Activated CD8-positive, alpha-beta memory T cell treated with anti-CD3 and anti-CD28 coated beads for 36 hours (primary cell): ENCODE measurements at regions not wholly inside any gene's neighbourhood (a gene's known extent, or its start where the extent isn't known, plus 50 kb on each side); places are given as distances from the start of the nearest gene placed in this dataset.
"Not testable (repeated sequence)": the region's sequence is repeated elsewhere in the genome, so short reads cannot be mapped to it uniquely, and the experiment has no call there.

Experiments
- CTCF ChIA-PET: fragments of 350-600 bp; sonication (Branson Sonifier 250); formaldehyde crosslinking; loops from one replicate; lab custom pipeline; 2021; ENCODE audit warnings: antibody characterized with exemption; lab: Charles Lee
- POLR2A ChIA-PET: fragments of 350-600 bp; sonication (Branson Sonifier 250); formaldehyde crosslinking; loops from one replicate; lab custom pipeline; 2021; ENCODE audit warnings: antibody characterized with exemption; lab: Charles Lee

DNA sequence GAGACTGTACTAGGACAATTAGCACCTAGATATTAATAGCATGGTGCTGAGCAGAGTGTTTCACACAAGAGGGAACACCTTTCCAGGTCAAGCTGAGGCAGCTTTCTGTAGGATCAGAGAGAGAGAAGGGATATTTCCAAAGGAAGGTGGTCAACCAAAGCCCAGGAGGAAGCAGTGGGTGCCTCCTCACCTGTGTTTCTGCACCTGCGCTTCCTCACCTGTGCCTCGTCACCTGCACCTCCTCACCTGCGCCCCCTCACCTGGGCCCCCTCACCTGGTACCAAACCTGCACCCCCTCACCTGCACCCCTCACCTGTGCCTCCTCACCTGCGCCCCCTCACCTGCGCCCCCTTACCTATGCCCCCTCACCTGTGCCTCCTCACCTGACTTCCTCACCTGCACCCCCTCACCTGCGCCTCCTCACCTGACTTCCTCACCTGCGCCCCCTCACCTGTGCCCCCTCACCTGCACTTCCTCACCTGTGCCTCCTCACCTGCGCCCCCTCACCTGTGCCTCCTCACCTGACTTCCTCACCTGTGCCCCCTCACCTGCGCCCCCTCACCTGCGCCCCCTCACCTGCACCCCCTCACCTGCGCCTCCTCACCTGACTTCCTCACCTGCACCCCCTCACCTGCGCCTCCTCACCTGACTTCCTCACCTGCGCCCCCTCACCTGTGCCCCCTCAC, 67.9 kb downstream of the TTLL2 start:
- ChIA-PET CTCF (no interaction called here), POLR2A (no interaction called here)

DNA sequence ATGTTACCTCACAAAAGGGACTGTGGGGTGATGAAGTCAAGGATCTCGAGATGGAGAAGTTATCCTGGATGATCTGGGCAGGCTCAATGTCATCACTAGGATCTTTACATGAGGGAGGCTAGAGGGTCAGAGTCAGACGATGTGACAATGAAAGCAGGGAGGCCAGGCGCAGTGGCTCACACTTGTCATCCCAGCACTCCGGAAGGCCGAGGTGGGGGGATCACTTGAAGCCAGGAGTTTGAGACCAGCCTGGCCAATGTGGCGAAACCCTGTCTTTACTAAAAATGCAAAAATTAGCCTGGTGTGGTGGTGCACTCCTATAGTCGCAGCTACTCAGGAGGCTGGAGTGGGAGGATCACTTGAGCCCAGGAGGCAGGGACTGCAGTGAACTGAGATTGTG, 68.8 kb downstream of the TTLL2 start:
- ChIA-PET CTCF (no interaction called here), POLR2A (no interaction called here)

DNA sequence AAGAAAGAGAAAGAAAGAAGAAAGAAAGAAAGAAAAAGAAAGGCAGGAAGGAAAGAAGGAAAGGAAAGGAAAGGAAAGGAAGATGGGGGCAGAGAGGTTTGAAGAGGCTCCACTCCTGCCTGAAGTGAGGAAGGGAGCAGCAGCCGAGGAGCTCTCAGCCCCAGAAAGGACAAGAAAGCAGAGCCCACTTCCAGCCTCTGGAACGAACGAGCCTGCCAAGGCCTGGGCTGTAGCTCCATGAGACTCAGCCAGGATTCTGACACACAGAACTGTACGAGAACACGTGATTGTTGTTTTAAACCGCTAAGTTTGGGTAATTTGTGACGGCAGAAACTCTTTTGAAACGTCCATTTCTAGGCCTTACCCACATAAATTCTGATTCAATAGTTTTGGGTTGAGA, 69.5 kb downstream of the TTLL2 start:
- ChIA-PET CTCF (no interaction called here), POLR2A (no interaction called here)

DNA sequence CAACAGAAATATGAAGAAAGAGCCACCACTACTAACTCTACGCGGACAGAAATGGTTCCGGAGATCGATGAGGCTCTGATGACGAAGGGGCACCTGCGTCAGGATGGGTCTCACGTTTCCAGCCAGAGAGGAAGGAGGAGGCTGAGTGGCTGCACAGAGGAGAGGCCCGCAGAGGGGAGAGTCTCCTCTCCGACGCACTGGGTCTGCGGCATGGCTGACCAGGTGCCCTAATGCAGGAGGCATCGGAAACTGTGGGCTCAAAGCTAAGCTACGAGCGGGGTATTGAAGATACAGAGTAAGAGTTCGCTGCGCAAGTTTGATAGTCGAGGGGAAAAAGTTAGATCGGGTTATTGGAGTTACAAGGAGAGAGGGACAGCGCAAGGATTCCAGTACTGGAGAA, 69.9 kb downstream of the TTLL2 start:
- ChIA-PET POLR2A (no interaction called here), CTCF (no interaction called here)

DNA sequence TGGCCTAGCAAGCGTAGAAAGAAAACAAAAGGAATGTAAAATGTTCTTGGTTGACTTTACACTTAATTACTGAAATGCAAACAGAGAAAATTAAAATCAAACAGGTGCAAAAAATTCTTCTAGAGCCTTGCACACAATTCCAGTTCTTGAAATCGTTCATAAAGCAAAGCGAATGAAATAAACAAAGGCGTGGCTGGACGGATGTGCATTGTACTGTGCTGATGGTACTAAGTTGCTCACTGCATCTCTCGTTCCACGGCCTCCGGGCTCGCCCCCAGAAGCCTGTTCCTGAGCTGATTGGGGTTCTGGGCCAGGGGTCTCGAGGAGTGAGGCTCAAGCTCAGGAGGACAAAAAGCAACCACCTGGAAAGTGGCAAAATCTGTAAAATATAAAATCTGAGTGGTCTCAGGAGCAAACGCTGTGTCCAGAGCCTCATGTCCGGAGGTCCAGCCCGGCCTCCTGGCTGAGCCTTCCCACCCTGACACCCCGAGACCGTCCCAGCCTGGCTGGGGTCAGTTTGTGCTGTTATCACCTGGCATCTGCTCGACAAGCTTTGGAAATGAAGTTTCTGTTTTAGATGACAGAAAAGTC, 71.3 kb downstream of the TTLL2 start:
- POLR2A ChIA-PET, result no interaction called here

DNA sequence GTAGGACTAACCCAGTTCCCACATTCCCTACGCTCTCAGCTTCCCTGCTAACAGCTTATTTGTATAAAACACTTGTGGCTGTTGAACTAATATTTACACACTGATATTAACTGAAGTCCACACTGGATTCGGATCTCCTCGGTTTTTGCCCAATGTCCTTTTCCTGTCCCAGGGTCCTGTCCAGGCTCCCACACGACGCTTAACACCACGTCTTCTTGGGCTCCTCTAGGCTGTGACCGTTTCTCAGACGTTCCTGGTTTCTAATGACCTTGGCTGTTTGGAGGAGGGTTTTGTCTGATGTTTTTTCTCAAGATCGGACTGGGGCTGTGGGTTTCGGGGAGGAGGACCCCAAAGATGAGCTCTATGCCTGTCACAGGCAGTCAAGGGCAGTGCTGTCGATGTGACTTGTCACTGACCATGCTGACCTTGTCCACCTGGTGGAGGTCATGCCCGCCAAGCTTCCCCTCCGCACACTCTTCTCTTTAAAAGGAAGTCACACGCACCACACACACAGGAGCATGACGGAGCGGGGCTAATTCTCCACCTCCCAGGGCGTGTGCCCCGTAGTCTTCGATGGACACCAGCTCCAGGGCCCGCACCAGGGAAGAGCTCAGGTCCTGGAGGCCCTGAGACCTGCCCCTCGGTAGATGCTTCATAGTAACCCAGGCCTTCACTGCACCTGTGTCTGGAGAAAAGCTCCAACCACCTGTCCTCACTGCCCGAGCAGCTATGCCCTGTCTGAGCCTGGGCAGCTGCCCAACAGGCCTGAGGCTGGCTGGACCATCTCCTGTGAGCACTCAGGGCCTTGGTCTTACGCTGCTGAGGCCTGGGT, 72.0 kb downstream of the TTLL2 start:
- ChIA-PET CTCF (no interaction called here), POLR2A (no interaction called here)

More for the DNA sequence above, 71.3 kb downstream of the TTLL2 start:
- CTCF ChIA-PET, result no interaction called here

DNA sequence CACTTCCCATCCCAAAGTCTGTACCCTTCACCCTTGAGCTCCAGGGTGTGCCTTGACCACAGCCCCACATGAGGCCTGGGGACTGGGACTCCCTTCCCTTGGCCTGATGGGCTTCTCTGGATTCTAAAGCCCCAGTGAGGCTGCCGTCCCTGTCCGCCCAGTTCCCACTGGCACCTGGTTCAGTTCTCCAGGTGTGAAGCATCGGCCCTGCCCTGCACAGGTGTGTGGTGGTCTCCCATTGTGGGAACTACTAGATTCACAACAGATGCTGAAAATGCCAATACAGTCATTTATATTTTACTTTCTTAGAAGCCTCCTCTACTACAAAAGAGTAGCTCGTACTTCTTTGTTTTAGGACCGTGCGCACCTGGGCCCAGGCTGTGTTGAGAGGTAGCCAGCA, 72.8 kb downstream of the TTLL2 start:
- ChIA-PET POLR2A (interaction anchor here (0.5 kb wide), 1 partner anchor 533 kb away, joined by 4 read pairs; no protein-coding TSS in a partner anchor), CTCF (no interaction called here)

DNA sequence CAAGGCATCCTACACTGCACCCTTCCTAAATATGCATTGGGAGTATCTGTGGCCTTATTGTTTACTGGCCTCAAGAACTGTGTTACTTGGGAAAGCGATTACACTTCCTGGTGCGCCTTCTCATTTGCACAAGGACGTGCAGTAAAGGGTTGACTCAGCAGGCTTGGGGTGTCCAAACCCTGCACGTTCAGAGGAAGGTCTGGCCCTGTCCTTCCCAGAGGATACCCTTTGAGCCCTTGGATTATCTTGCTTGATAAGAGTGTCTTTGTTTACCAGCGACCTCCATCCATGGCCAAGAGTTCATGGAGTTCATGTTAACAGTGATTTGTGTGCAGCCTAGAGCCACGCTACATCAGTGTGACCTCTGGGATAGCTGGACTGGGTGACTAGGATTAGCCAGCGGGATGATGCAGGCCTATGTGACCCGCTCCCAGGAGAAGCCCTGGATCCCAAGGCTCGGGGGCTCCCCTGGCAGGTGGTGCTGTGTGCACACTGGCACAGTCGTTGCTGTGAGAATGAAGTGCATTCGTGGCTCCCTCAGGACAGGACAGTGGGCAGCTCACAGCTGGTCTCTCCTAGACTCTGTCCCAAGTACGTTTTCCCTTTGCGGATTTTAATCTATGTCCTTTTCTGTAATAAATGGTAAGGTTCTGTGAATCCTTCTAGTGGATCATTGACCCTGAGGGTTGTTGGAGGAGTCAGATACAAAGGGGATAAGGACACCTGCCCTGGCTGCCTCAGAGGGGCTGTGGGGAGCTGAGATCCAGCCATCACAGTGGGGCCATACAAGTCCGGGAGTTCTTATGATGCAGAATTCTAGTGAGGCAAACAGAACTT, 73.5 kb downstream of the TTLL2 start:
- CTCF ChIA-PET, result no interaction called here
- POLR2A ChIA-PET, result no interaction called here

DNA sequence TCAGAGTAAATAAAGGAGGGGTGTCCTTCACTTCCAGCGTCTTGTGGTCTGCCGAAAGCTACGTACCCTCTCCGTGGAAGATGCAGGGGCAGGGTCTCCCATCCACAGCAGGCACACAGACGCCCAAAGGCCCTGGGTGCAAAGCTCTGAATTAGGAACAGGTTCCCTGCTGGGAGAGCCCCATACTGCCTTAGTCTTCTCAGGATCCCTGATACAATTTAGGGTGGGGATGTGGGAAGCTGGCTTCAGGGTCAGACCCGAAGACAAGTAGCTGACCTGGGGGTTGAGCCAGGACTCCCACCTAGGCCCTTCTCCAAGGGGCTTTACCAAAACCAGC, 74.1 kb downstream of the TTLL2 start:
- CTCF ChIA-PET, result no interaction called here
- POLR2A ChIA-PET, result no interaction called here

DNA sequence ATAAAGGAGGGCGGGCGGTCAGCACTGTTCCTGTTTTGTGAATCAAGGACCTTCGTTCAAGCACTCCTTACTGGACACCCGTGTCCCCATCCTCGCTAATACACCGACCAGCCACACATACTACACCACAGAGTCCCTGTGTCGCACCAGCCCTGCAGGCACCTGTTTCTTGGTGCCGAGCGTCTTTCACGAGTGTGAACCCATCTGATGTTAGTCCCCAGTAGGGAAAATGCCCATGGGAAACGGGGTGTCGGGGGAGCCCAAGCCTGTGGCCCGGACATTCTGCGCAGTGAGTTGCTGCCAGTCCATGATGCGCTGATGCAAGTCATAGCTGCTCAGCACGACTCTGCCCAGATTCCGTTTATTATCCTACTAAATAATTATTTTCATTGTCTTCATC, 74.7 kb downstream of the TTLL2 start:
- ChIA-PET CTCF (no interaction called here), POLR2A (no interaction called here)

DNA sequence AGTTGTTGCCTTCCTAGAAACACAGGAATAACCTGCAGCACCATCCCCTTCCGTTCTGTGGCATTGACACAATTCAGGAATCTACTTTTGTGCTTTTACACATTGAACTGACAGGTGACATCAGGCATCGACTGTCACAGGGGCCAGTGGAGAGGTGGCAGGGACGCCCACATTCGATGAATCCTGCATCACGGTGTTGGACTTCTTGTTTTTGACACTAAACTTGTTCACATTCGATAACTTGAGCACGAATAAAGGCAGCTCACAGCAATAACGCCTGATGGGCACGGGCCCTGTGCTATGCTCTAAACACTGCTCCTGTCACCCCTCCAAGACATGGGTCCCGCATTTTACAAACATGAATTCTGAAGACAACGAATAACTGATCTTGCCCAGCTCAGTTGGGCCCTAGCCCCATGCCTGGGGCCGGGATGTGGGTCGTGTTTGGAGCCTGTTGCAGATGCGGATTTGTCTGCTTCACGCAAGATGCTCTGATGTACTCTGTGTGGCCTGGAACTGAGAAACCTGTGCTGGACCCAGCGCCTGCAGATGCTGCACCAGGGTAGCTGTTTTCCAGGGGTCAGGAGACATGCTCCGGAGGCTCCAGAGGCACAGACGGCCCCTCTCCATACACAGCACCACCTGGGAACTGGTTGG, 75.7 kb downstream of the TTLL2 start:
- ChIA-PET POLR2A (no interaction called here), CTCF (no interaction called here)

DNA sequence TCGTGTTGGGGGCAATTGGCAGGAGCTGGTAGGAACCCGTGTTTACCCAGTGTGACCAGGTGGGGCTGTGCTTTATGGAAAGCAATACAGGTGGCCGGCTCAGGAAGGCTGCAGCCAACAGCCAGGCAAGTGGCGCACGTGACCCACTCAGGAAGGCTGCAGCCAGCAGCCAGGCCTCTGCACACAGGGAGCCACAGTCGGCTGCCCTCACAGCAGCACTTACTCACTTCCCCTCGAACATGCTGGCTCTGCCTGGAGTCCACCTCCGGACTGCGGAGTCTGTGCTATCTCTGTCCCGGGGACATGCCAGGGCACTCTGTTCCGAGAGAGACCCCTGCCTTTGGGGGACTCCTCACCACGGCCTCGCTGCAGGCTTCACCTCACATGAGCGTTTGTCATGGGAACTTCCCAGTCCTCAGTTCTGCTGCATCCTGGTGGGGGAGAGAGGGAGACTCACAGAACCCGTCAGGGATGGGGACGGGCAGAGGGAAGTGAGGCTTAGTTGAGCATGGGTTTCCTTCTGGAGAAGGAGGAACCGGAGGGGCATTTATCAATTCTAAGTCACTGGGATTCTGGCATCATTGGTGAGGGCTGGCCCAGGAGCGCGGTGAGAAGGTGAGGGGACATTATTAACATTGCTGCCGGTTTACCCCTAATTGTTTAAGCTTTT, 76.8 kb downstream of the TTLL2 start:
- POLR2A ChIA-PET, result no interaction called here
- CTCF ChIA-PET, result no interaction called here

DNA sequence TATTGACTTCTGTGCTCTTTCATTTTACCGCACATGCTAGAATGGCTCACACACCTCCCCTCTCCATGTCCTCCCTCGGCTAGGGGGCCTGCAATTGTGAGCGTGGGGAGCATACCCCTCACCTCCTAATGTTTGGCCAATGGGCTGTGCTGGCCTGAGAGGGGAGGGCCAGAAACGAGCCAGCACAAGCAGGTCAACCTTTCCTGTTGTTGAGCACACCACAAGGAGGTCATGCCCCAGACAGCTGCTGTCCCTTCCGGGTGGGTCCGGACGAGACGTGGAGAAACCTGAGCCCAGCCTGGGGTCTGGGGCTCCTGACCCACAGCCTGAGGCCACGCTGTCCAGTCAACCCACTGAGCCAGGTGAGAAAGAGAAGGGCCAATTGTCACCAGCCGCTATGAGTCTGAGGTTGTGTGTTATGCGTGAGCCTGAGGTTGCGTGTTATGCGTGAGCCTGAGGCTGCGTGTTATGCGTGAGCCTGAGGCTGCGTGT, 77.4 kb downstream of the TTLL2 start:
- POLR2A ChIA-PET, result no interaction called here
- CTCF ChIA-PET, result no interaction called here

DNA sequence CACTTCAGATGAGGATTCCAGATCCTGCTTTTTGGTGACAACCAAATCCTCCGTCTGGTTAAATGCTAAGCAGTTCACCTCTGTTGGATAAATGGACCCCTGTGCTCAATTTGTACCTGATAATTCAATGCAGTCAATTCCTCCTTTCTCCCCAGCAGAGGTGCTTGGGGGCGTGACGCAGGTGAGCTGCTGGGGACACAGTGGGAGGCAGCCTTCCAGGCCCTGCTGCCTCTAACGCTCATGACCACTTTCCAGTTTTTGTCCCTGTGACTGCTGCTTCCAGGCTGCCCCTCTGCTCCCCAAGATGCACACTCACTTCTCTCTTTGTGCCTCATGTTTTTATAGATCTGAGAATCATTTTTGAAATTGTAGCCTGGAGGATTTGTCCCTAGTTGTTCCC, 78.5 kb downstream of the TTLL2 start:
- ChIA-PET CTCF (no interaction called here), POLR2A (no interaction called here)

DNA sequence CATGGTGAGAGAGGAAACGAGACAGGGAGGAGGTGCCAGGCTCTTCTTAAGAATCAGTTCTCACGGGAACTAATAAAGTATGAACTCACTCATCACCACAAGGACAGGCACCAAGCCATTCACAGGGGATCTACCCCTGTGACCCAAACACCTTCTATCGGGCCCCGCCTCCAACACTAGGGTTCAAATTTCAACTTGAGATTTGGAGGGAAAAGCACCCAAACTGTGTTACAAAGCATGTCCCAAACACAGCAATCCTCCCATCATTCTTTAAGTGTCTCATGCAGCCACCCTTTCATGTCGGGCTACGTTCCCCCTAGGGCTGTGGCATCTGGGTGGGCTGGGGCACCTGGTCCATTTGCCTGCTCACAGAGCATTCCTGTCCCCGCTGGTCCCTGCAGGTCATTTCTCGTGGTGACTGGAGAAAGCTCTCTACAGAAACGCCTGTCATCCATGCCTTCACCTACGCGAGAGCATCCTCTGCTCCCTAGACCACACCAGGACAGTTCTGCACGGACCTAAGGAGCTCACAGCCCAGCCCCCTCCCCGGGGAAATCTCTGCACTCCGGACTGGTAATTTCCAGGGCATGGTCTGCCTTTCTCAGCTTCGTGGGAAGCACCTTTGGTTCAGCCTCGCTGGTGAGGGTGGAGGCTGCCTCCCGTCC, 79.6 kb downstream of the TTLL2 start:
- ChIA-PET CTCF (no interaction called here), POLR2A (interaction anchor here (0.6 kb wide), 1 partner anchor 445 kb away, joined by 4 read pairs; no protein-coding TSS in a partner anchor)

DNA sequence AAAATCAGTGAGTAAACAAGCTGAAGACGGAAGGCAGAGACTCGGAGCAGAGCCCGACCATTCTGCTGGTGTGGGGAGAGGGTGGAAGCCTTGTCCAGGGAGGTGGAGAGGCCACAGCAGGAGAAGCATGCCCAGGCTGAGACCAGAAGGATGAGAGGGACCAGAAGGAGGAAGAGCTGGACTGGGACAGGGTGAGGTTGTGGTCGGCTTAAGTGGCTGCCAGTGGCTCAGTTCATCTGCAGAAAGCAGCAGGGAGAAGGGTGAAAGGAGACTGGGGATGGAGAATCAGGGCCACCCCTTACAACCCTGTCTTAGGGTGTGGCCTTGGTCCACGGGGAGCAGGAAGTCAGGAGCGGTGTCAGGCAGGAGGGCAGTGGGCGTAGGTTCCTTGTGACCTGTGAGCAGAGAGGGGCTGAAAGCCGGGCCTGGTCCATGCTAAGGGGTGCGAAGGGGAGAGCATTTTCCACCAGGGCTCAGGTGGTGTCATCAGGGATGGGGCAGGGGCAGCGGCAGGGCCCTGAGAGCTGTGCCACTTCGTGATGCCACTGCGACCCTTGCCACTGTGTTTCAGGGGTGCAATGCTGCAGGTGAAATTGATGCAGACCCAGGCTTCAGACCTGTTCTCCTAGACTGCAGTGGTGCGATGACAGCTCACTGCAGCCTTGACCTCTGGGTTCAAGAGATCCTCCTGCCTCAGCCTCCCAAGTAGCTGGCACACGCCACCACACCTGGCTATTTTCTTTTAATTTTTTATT, 81.1 kb downstream of the TTLL2 start:
- CTCF ChIA-PET, result no interaction called here
- POLR2A ChIA-PET, result no interaction called here

DNA sequence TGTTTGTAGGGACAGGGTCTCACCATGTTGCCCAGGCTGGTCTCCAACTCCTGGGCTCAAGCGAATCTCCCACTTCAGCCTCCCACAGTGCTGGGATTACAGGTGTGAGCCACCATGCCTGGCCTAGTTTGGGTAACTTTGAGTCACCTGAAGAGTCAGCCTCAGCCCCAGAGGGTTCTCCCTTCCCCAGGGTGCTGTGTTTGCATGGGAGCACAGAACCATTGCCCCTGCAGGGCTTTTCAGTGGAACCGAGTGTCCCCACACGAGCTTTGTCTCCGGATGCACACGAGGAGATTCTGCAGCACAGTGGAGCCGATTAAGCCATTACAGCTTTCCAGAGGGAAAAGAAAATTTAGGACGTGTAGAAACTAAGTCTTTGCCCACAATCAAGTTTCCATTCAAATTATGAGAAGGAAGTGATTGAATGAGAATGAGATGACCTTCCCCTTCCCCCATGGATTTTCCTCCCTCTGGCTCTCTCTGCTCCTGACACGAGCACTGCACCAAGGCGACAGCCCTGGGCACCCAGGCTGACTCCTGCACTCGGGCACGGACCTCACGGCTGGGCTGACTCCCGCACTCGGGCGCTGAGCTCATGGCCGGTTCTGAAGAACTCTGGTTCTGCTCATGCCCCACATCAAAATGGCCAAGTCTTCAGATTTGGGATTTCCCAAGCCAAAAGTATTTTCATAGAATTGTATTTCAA, 81.8 kb downstream of the TTLL2 start:
- CTCF ChIA-PET, POLR2A ChIA-PET: not testable (repeated sequence)
